ENCODE measurements at regions not wholly inside any gene's neighbourhood (a gene's known extent, or its start where the extent isn't known, plus 50 kb on each side); places are given as distances from the start of the nearest gene placed in this dataset.

DNA sequence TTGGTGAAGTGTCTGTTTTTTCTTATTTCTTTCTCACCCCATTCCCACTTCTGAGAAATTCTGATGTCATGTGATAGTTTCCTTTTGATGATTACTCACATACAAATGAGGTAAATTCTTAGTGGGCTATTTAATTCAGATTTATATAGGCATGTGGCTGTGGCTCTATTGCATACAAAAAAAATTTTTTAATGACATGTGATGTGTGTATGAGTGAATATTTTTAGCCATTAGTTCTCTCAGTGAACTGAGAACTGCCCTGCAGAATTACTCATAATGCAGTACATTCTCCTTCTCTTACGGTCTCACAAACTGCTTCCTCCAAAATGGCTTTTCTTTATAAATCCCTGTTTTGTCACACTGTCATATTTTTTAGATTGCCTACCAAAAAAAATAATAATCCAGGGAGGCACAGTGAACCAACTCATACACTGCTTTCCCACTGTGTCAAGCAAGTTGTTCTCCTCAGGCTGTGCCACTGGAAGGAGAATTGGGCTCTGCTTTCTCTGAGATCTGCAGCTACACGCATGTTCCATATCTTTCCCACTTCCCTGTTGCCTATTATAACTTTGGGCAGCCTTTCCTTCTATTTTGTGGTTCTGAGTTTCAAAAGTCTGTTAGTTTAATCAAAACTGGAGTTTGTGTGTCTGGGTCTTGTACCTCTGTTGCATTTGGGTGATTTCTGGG, 415.7 kb upstream of the THBS1 start:
- TF ChIP-seq ZNF274 (IDR thresholded peaks at IDR 0.05; ENCODE audit: low read depth, low read length) = no peak
- no peak for TF ChIP-seq YY1 (IDR thresholded peaks at IDR 0.05; ENCODE audit: insufficient read depth, insufficient read length)
